SK-N-SH (cell line): ENCODE measurements at regions not wholly inside any gene's neighbourhood (a gene's known extent, or its start where the extent isn't known, plus 50 kb on each side); places are given as distances from the start of the nearest gene placed in this dataset.

Experiments used
- CTCF ChIA-PET: fragments of 300-600, 350-600 bp; formaldehyde crosslinking; extraction: SDS; loops from one replicate; lab custom pipeline; 2021; lab: Yijun Ruan, JAX
- POLR2A ChIA-PET: fragments of 350-600 bp; sonication (Branson Sonifier 250); formaldehyde crosslinking; extraction: SDS; loops from one replicate; lab custom pipeline; 2020; ENCODE audit warnings: antibody characterized with exemption, inconsistent platforms; lab: Yijun Ruan, JAX
- DNase-seq: peaks from one replicate; pipeline ENCODE4 v3.0.0; 2012
- H2AFZ ChIP-seq: fragments of 200-600 bp; sonication (generic); 2 replicates; pipeline ENCODE4 v1.8.1; 2016; ENCODE audit warnings: antibody characterized with exemption, mild to moderate bottlenecking, low read depth
- H3F3A ChIP-seq: fragments of 200-600 bp; sonication (generic); replicated peaks from 2 replicates; pipeline ENCODE3; 2016; ENCODE audit warnings: antibody characterized with exemption, mild to moderate bottlenecking; ENCODE audit not compliant: insufficient read depth
- H3K27ac ChIP-seq, 2 experiments: fragments of 200-500 bp in 1 of 2; fragments of 200-600 bp in 1 of 2; sonication (Bioruptor generic) in 1 of 2; sonication (generic), shearing (Covaris generic) in 1 of 2; 2 replicates each; pipeline versions ENCODE4 v1.5.1 to v1.6.1; 2014 to 2016; ENCODE audit warnings: low read depth in 2 of 2, inconsistent platforms in 1 of 2, low read length in 1 of 2, mild to moderate bottlenecking in 1 of 2, mixed read lengths in 1 of 2
- H3K27me3 ChIP-seq: fragments of 200-600 bp; sonication (generic), shearing (Covaris generic); 2 replicates; pipeline ENCODE4 v1.6.1; 2016; ENCODE audit warnings: mixed run types; ENCODE audit not compliant: insufficient read depth
- H3K36me3 ChIP-seq, 2 experiments: fragments of 200-500 bp in 1 of 2; fragments of 200-600 bp in 1 of 2; sonication (Bioruptor generic) in 1 of 2; sonication (generic) in 1 of 2; replicated peaks in 1 of 2; 2 replicates each; pipeline versions ENCODE3 to v1.5.1; 2014 to 2016; ENCODE audit warnings: low read length in 1 of 2, mild to moderate bottlenecking in 1 of 2; ENCODE audit not compliant: insufficient read depth in 2 of 2, control insufficient read depth in 1 of 2
- H3K4me1 ChIP-seq, 2 experiments: fragments of 200-500 bp in 1 of 2; fragments of 200-600 bp in 1 of 2; sonication (Bioruptor generic) in 1 of 2; sonication (generic), shearing (Covaris generic) in 1 of 2; 2 replicates each; pipeline versions ENCODE4 v1.5.1 to v1.6.1; 2014 to 2016; ENCODE audit warnings: low read depth in 1 of 2, low read length in 1 of 2, mixed run types in 1 of 2; ENCODE audit not compliant: insufficient read depth in 2 of 2, control insufficient read depth in 1 of 2
- H3K4me2 ChIP-seq: fragments of 200-600 bp; sonication (generic), shearing (Covaris generic); 2 replicates; pipeline ENCODE4 v1.6.1; 2017; ENCODE audit warnings: mixed run types
- H3K4me3 ChIP-seq, 2 experiments: fragments of 200-500 bp in 1 of 2; fragments of 200-600 bp in 1 of 2; sonication (Bioruptor generic) in 1 of 2; sonication (generic), shearing (Covaris generic) in 1 of 2; 2 replicates each; pipeline versions ENCODE4 v1.5.1 to v1.8.1; 2014 to 2016; ENCODE audit warnings: low read depth in 2 of 2, inconsistent platforms in 1 of 2, low read length in 1 of 2, mild to moderate bottlenecking in 1 of 2, mixed read lengths in 1 of 2, moderate library complexity in 1 of 2
- H3K79me2 ChIP-seq: fragments of 200-600 bp; sonication (generic); 2 replicates; pipeline ENCODE4 v1.8.1; 2017; ENCODE audit warnings: mild to moderate bottlenecking; ENCODE audit not compliant: insufficient read depth
- H3K9ac ChIP-seq: fragments of 200-600 bp; sonication (generic); 2 replicates; pipeline ENCODE4 v1.6.1; 2017; ENCODE audit warnings: mixed run types
- H3K9me2 ChIP-seq: fragments of 200-600 bp; sonication (generic); 2 replicates; pipeline ENCODE4 v1.6.1; 2017; ENCODE audit warnings: mixed run types
- H3K9me3 ChIP-seq: fragments of 200-600 bp; sonication (generic); 2 replicates; pipeline ENCODE4 v1.6.1; 2017; ENCODE audit warnings: mixed run types, mild to moderate bottlenecking, moderate library complexity
- H4K20me1 ChIP-seq: fragments of 200-600 bp; sonication (generic); 2 replicates; pipeline ENCODE4 v1.6.1; 2017; ENCODE audit warnings: mild to moderate bottlenecking, mixed run types; ENCODE audit not compliant: insufficient read depth
- EZH2phosphoT487 ChIP-seq: fragments of 200-600 bp; sonication (generic); IDR thresholded peaks from 2 replicates; pipeline ENCODE4 v1.6.1; 2017; ENCODE audit warnings: low read depth, mixed run types, mild to moderate bottlenecking, antibody characterized with exemption, moderate library complexity, borderline replicate concordance
- FOXM1 ChIP-seq: IDR thresholded peaks from 2 replicates; pipeline ENCODE4 v1.4.0; 2012; ENCODE audit warnings: low read depth, mild to moderate bottlenecking
- GATA2 ChIP-seq: sonication (generic); formaldehyde crosslinking; IDR thresholded peaks from 2 replicates; pipeline ENCODE4 v1.5.0; 2020; ENCODE audit warnings: mild to moderate bottlenecking, missing genetic modification reagents
- MEF2A ChIP-seq: IDR thresholded peaks from 2 replicates; pipeline ENCODE4 v1.4.0; 2012; ENCODE audit warnings: low read depth, borderline replicate concordance
- POLR2AphosphoS5 ChIP-seq: IDR thresholded peaks from 2 replicates; pipeline ENCODE4 v1.6.1; 2012; ENCODE audit warnings: low read depth, low read length
- RAD21 ChIP-seq: IDR thresholded peaks from 2 replicates; pipeline ENCODE4 v1.6.1; 2012; ENCODE audit warnings: mild to moderate bottlenecking, low read length
- SIN3A ChIP-seq: IDR thresholded peaks from 2 replicates; pipeline ENCODE4 v1.6.1; 2012; ENCODE audit warnings: low read depth, mild to moderate bottlenecking, low read length, moderate library complexity, borderline replicate concordance
- TAF1 ChIP-seq: IDR thresholded peaks from 2 replicates; pipeline ENCODE4 v1.6.1; 2012; ENCODE audit warnings: low read depth, mild to moderate bottlenecking, low read length, moderate library complexity, borderline replicate concordance
- YY1 ChIP-seq: IDR thresholded peaks from 2 replicates; pipeline ENCODE4 v1.4.0; 2012; ENCODE audit warnings: low read depth, mild to moderate bottlenecking
- WGBS: methylation state at CpG from one replicate; pipeline ENCODE4 v1.1.6; 2017; ENCODE audit warnings: low lambda C conversion rate; 5-methylcytosine and 5-hydroxymethylcytosine counted together
- TF ChIP-seq, protein P1 (sequence below): IDR thresholded peaks from 2 replicates; pipeline ENCODE4; 2012
- TF ChIP-seq, protein P2 (sequence below): IDR thresholded peaks from 2 replicates; pipeline ENCODE4 v1.4.0; 2012; ENCODE audit warnings: low read depth, borderline replicate concordance
- TF ChIP-seq, protein P3 (sequence below): IDR thresholded peaks from 2 replicates; pipeline ENCODE4 v1.4.0; 2012; ENCODE audit warnings: low read depth
- TF ChIP-seq, protein P4 (sequence below): fragments of 150-350 bp; IDR thresholded peaks from 2 replicates; pipeline ENCODE4 v1.6.1; 2016; ENCODE audit warnings: mild to moderate bottlenecking, low read depth, low read length

- ChIA-PET POLR2A (no interaction called here), CTCF (no interaction called here)
- no peak overlapping the region for H3K27ac ChIP-seq
- H3K79me2 ChIP-seq, result no peaks in the 10 kb centered on the region
- no peaks in the 10 kb centered on the region for H3K9me3 ChIP-seq
- no peak overlapping the region for H3K4me2 ChIP-seq
- no peak overlapping the region for H3K4me3 ChIP-seq
- no peaks in the 10 kb centered on the region for H3K9me2 ChIP-seq
- no peak for DNase-seq
- H3K27me3 ChIP-seq, result no peaks in the 10 kb centered on the region
- no peaks in the 10 kb centered on the region for H3K36me3 ChIP-seq
- no peaks in the 10 kb centered on the region for H4K20me1 ChIP-seq
- H3K4me1 ChIP-seq, result no peaks in the 10 kb centered on the region
- H3K9ac ChIP-seq, result no peak overlapping the region
- no peak overlapping the region for H2AFZ ChIP-seq
- H3F3A ChIP-seq, result no peaks in the 10 kb centered on the region
- TF ChIP-seq RAD21, result no peak
- TF ChIP-seq, protein P1, sequence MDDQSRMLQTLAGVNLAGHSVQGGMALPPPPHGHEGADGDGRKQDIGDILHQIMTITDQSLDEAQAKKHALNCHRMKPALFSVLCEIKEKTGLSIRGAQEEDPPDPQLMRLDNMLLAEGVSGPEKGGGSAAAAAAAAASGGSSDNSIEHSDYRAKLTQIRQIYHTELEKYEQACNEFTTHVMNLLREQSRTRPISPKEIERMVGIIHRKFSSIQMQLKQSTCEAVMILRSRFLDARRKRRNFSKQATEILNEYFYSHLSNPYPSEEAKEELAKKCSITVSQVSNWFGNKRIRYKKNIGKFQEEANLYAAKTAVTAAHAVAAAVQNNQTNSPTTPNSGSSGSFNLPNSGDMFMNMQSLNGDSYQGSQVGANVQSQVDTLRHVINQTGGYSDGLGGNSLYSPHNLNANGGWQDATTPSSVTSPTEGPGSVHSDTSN, result no peak
- no peak for TF ChIP-seq TAF1
- TF ChIP-seq, protein P2, sequence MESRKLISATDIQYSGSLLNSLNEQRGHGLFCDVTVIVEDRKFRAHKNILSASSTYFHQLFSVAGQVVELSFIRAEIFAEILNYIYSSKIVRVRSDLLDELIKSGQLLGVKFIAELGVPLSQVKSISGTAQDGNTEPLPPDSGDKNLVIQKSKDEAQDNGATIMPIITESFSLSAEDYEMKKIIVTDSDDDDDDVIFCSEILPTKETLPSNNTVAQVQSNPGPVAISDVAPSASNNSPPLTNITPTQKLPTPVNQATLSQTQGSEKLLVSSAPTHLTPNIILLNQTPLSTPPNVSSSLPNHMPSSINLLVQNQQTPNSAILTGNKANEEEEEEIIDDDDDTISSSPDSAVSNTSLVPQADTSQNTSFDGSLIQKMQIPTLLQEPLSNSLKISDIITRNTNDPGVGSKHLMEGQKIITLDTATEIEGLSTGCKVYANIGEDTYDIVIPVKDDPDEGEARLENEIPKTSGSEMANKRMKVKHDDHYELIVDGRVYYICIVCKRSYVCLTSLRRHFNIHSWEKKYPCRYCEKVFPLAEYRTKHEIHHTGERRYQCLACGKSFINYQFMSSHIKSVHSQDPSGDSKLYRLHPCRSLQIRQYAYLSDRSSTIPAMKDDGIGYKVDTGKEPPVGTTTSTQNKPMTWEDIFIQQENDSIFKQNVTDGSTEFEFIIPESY, result no peak
- TF ChIP-seq, protein P3, sequence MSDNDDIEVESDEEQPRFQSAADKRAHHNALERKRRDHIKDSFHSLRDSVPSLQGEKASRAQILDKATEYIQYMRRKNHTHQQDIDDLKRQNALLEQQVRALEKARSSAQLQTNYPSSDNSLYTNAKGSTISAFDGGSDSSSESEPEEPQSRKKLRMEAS, result no peak
- TF ChIP-seq MEF2A, result no peak
- TF ChIP-seq YY1, result no peak
- TF ChIP-seq GATA2 (CRISPR knock-in tag), result no peak
- TF ChIP-seq POLR2AphosphoS5, result no peak
- no peak for TF ChIP-seq EZH2phosphoT487
- no peak for TF ChIP-seq FOXM1
- TF ChIP-seq, protein P4, sequence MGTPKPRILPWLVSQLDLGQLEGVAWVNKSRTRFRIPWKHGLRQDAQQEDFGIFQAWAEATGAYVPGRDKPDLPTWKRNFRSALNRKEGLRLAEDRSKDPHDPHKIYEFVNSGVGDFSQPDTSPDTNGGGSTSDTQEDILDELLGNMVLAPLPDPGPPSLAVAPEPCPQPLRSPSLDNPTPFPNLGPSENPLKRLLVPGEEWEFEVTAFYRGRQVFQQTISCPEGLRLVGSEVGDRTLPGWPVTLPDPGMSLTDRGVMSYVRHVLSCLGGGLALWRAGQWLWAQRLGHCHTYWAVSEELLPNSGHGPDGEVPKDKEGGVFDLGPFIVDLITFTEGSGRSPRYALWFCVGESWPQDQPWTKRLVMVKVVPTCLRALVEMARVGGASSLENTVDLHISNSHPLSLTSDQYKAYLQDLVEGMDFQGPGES, result no peak
These were observed 63.9 kb upstream of the GYPA start for GRCh38 chr4:144204431-144204830.

- Histone ChIP-seq H3K36me3 (no peaks in the 10 kb centered on the region), H3K27me3 (no peaks in the 10 kb centered on the region), H3K4me1 (no peaks in the 10 kb centered on the region), H3K4me3 (no peak overlapping the region), H2AFZ (no peak overlapping the region), H3K9me2 (no peaks in the 10 kb centered on the region), H4K20me1 (no peaks in the 10 kb centered on the region), H3K9me3 (no peaks in the 10 kb centered on the region), H3K9ac (no peak overlapping the region), H3K4me2 (no peak overlapping the region), H3K79me2 (no peaks in the 10 kb centered on the region), H3K27ac (no peak overlapping the region), H3F3A (no peaks in the 10 kb centered on the region)
- ChIA-PET CTCF (interaction anchor here (0.7 kb wide), 1 partner anchor 27 kb away, joined by 3 read pairs; no protein-coding TSS in a partner anchor), POLR2A (no interaction called here)
- TF ChIP-seq SIN3A, result no peak
- WGBS, result 8% methylated on average over 1 of the region's 1 CpG
- no peak for DNase-seq
These were observed 66.2 kb upstream of the GYPA start for GRCh38 chr4:144206711-144207110.
